ENCODE measurements at regions not wholly inside any gene's neighbourhood (a gene's known extent, or its start where the extent isn't known, plus 50 kb on each side); places are given as distances from the start of the nearest gene placed in this dataset.
A peak's percentile ranks its signal among the peaks of the same experiment; 100 is the strongest.

- no peak overlapping the region for H3K27ac Mint-ChIP-seq
- peaks cover 20% of the 10 kb centered on the region for H3K9me3 Mint-ChIP-seq
- peaks cover 16% of the 10 kb centered on the region for H3K36me3 Mint-ChIP-seq (ENCODE audit: low read depth)
- H3K4me1 Mint-ChIP-seq (ENCODE audit: low read depth), result peaks cover 45% of the 10 kb centered on the region
- no peak overlapping the region for H3K4me3 Mint-ChIP-seq
- no peaks in the 10 kb centered on the region for H3K27me3 Mint-ChIP-seq
Observed at GRCh38 chr21:35238119-35238518, 189.0 kb upstream of the RUNX1 start.

- Mint-ChIP-seq H3K27ac (no peak overlapping the region), H3K36me3 (ENCODE audit: low read depth) (peaks cover 16% of the 10 kb centered on the region), H3K4me1 (ENCODE audit: low read depth) (peaks cover 45% of the 10 kb centered on the region), H3K4me3 (no peak overlapping the region), H3K27me3 (no peaks in the 10 kb centered on the region), H3K9me3 (peaks cover 20% of the 10 kb centered on the region)
Observed at GRCh38 chr21:35237287-35237686, 188.2 kb upstream of the RUNX1 start.

GRCh38 chr21:35236090-35236489, 187.0 kb upstream of the RUNX1 start:
- peaks cover 20% of the 10 kb centered on the region for H3K9me3 Mint-ChIP-seq
- H3K27me3 Mint-ChIP-seq, result no peaks in the 10 kb centered on the region
- no peak overlapping the region for H3K27ac Mint-ChIP-seq
- no peak overlapping the region for H3K4me3 Mint-ChIP-seq
- H3K4me1 Mint-ChIP-seq (ENCODE audit: low read depth), result peaks cover 45% of the 10 kb centered on the region
- peaks cover 16% of the 10 kb centered on the region for H3K36me3 Mint-ChIP-seq (ENCODE audit: low read depth)

- peaks cover 20% of the 10 kb centered on the region for H3K9me3 Mint-ChIP-seq
- H3K4me3 Mint-ChIP-seq, result no peak overlapping the region
- H3K27ac Mint-ChIP-seq, result no peak overlapping the region
- no peaks in the 10 kb centered on the region for H3K27me3 Mint-ChIP-seq
- H3K36me3 Mint-ChIP-seq (ENCODE audit: low read depth), result peaks cover 16% of the 10 kb centered on the region
- H3K4me1 Mint-ChIP-seq (ENCODE audit: low read depth), result peaks cover 45% of the 10 kb centered on the region
Observed at GRCh38 chr21:35234725-35235124, 185.6 kb upstream of the RUNX1 start.

GRCh38 chr21:35233756-35234155, 184.7 kb upstream of the RUNX1 start:
- peaks cover 45% of the 10 kb centered on the region for H3K4me1 Mint-ChIP-seq (ENCODE audit: low read depth)
- peaks cover 16% of the 10 kb centered on the region for H3K36me3 Mint-ChIP-seq (ENCODE audit: low read depth)
- no peaks in the 10 kb centered on the region for H3K27me3 Mint-ChIP-seq
- H3K27ac Mint-ChIP-seq, result peak overlapping the region; percentile 14
- H3K4me3 Mint-ChIP-seq, result no peak overlapping the region
- peaks cover 20% of the 10 kb centered on the region for H3K9me3 Mint-ChIP-seq

GRCh38 chr21:35232545-35233176, 183.6 kb upstream of the RUNX1 start:
- Mint-ChIP-seq H3K36me3 (ENCODE audit: low read depth) (peaks cover 16% of the 10 kb centered on the region), H3K4me1 (ENCODE audit: low read depth) (peaks cover 40% of the 10 kb centered on the region), H3K9me3 (peaks cover 12% of the 10 kb centered on the region), H3K4me3 (no peak overlapping the region), H3K27me3 (no peaks in the 10 kb centered on the region), H3K27ac (no peak overlapping the region)

GRCh38 chr21:35231090-35231489, 182.0 kb upstream of the RUNX1 start:
- Mint-ChIP-seq H3K27ac (no peak overlapping the region), H3K36me3 (ENCODE audit: low read depth) (peaks cover 9% of the 10 kb centered on the region), H3K4me3 (no peak overlapping the region), H3K9me3 (peaks cover 5% of the 10 kb centered on the region), H3K27me3 (no peaks in the 10 kb centered on the region), H3K4me1 (ENCODE audit: low read depth) (peaks cover 43% of the 10 kb centered on the region)

- Mint-ChIP-seq H3K4me3 (no peak overlapping the region), H3K9me3 (no peaks in the 10 kb centered on the region), H3K27me3 (no peaks in the 10 kb centered on the region), H3K27ac (no peak overlapping the region), H3K4me1 (ENCODE audit: low read depth) (peaks cover 33% of the 10 kb centered on the region), H3K36me3 (ENCODE audit: low read depth) (no peaks in the 10 kb centered on the region)
Observed at GRCh38 chr21:35229290-35229689, 180.2 kb upstream of the RUNX1 start.

GRCh38 chr21:35227786-35228185, 178.7 kb upstream of the RUNX1 start:
- Mint-ChIP-seq H3K4me1 (ENCODE audit: low read depth) (peaks cover 42% of the 10 kb centered on the region), H3K27ac (peak overlapping the region; percentile 83), H3K4me3 (peak overlapping the region; percentile 54), H3K36me3 (ENCODE audit: low read depth) (no peaks in the 10 kb centered on the region), H3K9me3 (no peaks in the 10 kb centered on the region), H3K27me3 (no peaks in the 10 kb centered on the region)

GRCh38 chr21:35226968-35227744, 178.1 kb upstream of the RUNX1 start:
- Mint-ChIP-seq H3K27ac (peak overlapping the region; percentile 83), H3K4me1 (ENCODE audit: low read depth) (peaks cover 48% of the 10 kb centered on the region), H3K27me3 (no peaks in the 10 kb centered on the region), H3K9me3 (no peaks in the 10 kb centered on the region), H3K36me3 (ENCODE audit: low read depth) (no peaks in the 10 kb centered on the region), H3K4me3 (peak overlapping the region; percentile 54)

GRCh38 chr21:35226328-35226727, 177.2 kb upstream of the RUNX1 start:
- peak overlapping the region; percentile 83 for H3K27ac Mint-ChIP-seq
- peak overlapping the region; percentile 54 for H3K4me3 Mint-ChIP-seq
- no peaks in the 10 kb centered on the region for H3K27me3 Mint-ChIP-seq
- no peaks in the 10 kb centered on the region for H3K9me3 Mint-ChIP-seq
- no peaks in the 10 kb centered on the region for H3K36me3 Mint-ChIP-seq (ENCODE audit: low read depth)
- peaks cover 57% of the 10 kb centered on the region for H3K4me1 Mint-ChIP-seq (ENCODE audit: low read depth)

- Mint-ChIP-seq H3K27me3 (no peaks in the 10 kb centered on the region), H3K9me3 (no peaks in the 10 kb centered on the region), H3K36me3 (ENCODE audit: low read depth) (no peaks in the 10 kb centered on the region), H3K4me3 (no peak overlapping the region), H3K27ac (no peak overlapping the region), H3K4me1 (ENCODE audit: low read depth) (peaks cover 63% of the 10 kb centered on the region)
Observed at GRCh38 chr21:35225573-35225972, 176.5 kb upstream of the RUNX1 start.

GRCh38 chr21:35223480-35224156, 174.5 kb upstream of the RUNX1 start:
- peak overlapping the region; percentile 78 for H3K27ac Mint-ChIP-seq
- peak overlapping the region; percentile 57 for H3K4me3 Mint-ChIP-seq
- H3K9me3 Mint-ChIP-seq, result no peaks in the 10 kb centered on the region
- H3K27me3 Mint-ChIP-seq, result no peaks in the 10 kb centered on the region
- no peaks in the 10 kb centered on the region for H3K36me3 Mint-ChIP-seq (ENCODE audit: low read depth)
- H3K4me1 Mint-ChIP-seq (ENCODE audit: low read depth), result peaks cover 63% of the 10 kb centered on the region

GRCh38 chr21:35222541-35222941, 173.4 kb upstream of the RUNX1 start:
- no peaks in the 10 kb centered on the region for H3K9me3 Mint-ChIP-seq
- H3K4me3 Mint-ChIP-seq, result peak overlapping the region; percentile 57
- H3K36me3 Mint-ChIP-seq (ENCODE audit: low read depth), result no peaks in the 10 kb centered on the region
- H3K27ac Mint-ChIP-seq, result peak overlapping the region; percentile 78
- H3K27me3 Mint-ChIP-seq, result no peaks in the 10 kb centered on the region
- H3K4me1 Mint-ChIP-seq (ENCODE audit: low read depth), result peaks cover 67% of the 10 kb centered on the region

- H3K4me1 Mint-ChIP-seq (ENCODE audit: low read depth), result peaks cover 67% of the 10 kb centered on the region
- peak overlapping the region; percentile 45 for H3K4me3 Mint-ChIP-seq
- peak overlapping the region; percentile 78 for H3K27ac Mint-ChIP-seq
Observed at GRCh38 chr21:35222021-35222420, 172.9 kb upstream of the RUNX1 start.

More at GRCh38 chr21:35222021-35222420, 172.9 kb upstream of the RUNX1 start:
- no peaks in the 10 kb centered on the region for H3K36me3 Mint-ChIP-seq (ENCODE audit: low read depth)
- H3K27me3 Mint-ChIP-seq, result no peaks in the 10 kb centered on the region
- no peaks in the 10 kb centered on the region for H3K9me3 Mint-ChIP-seq
